Mucosa of descending colon (tissue), 3 donors: ENCODE measurements at regions not wholly inside any gene's neighbourhood (a gene's known extent, or its start where the extent isn't known, plus 50 kb on each side); places are given as distances from the start of the nearest gene placed in this dataset.
A peak's percentile ranks its signal among the peaks of the same experiment; 100 is the strongest.

Experiments
- ATAC-seq: fragments of 200-7000 bp; cut with Tn5 transposase; one replicate; pipeline ENCODE4 v1.9.1; 2020; ENCODE audit warnings: mild to moderate bottlenecking, moderate library complexity
- DNase-seq, 3 donors: peaks; one replicate each; pipeline ENCODE4 v3.0.0-alpha.2; 2020
- H3K36me3 ChIP-seq: fragments of 200-600 bp; one replicate; pipeline ENCODE4 v1.8.0; 2021; ENCODE audit warnings: low read depth, mild to moderate bottlenecking
- H3K4me1 ChIP-seq: fragments of 200-600 bp; one replicate; pipeline ENCODE4 v1.8.0; 2021; ENCODE audit warnings: low read depth, mild to moderate bottlenecking
- H3K4me3 ChIP-seq: fragments of 200-600 bp; one replicate; pipeline ENCODE4 v1.8.0; 2021; ENCODE audit warnings: mild to moderate bottlenecking
- H3K9me3 ChIP-seq: fragments of 200-600 bp; one replicate; pipeline ENCODE4 v1.8.0; 2021; ENCODE audit warnings: mild to moderate bottlenecking
- CTCF ChIP-seq: fragments of 200-600 bp; IDR thresholded peaks from one replicate; pipeline ENCODE4 v1.8.0; 2022; ENCODE audit warnings: antibody characterized with exemption, mild to moderate bottlenecking
- intact Hi-C, 2 donors: fragments of 100-400 bp; cut with DNase I in 1 of 2; cut with micrococcal nuclease in 1 of 2; formaldehyde crosslinking; loops; one replicate each; pipeline versions ENCODE4 v1.11.0 to v1.11.1; 2022; cut with DNase I, micrococcal nuclease
- donor health status: DM: no; HTN: no; CAD: no; lungs with moderate emphysema.
- donor health status: DM: no; HTN: no; CAD: no.
- donor health status: DM: no; HTN: yes; CAD: no.

GRCh38 chr13:22278336-22278929, 607.6 kb downstream of the FGF9 start:
- Histone ChIP-seq H3K4me1 (no peaks in the 10 kb centered on the region), H3K9me3 (no peaks in the 10 kb centered on the region), H3K4me3 (no peak overlapping the region), H3K36me3 (no peaks in the 10 kb centered on the region)
- TF ChIP-seq CTCF: no peak
- peak; percentile 62 for ATAC-seq
- peak in 2 of 3 donors; percentile 59 to 90 for DNase-seq
- intact Hi-C loops: loop anchor here (5.0 kb wide), 1 partner anchor 641 kb away; no protein-coding TSS in a partner anchor

- TF ChIP-seq CTCF: no peak
- intact Hi-C loops: no loop called here
- DNase-seq: no peak
- Histone ChIP-seq H3K4me1 (no peaks in the 10 kb centered on the region), H3K4me3 (no peak overlapping the region), H3K9me3 (no peaks in the 10 kb centered on the region), H3K36me3 (no peaks in the 10 kb centered on the region)
- ATAC-seq: no peak
Observed at GRCh38 chr13:22285867-22286266, 615.0 kb downstream of the FGF9 start.

- H3K4me3 ChIP-seq: no peak overlapping the region
- no peaks in the 10 kb centered on the region for H3K9me3 ChIP-seq
- DNase-seq (no peak), ATAC-seq (no peak)
- TF ChIP-seq CTCF: no peak
- intact Hi-C loops: no loop called here
- H3K4me1 ChIP-seq: no peaks in the 10 kb centered on the region
- H3K36me3 ChIP-seq: no peaks in the 10 kb centered on the region
Observed at GRCh38 chr13:22286338-22286737, 615.5 kb downstream of the FGF9 start.

GRCh38 chr13:22287343-22287920, 616.6 kb downstream of the FGF9 start:
- no peaks in the 10 kb centered on the region for H3K9me3 ChIP-seq
- no peak for ATAC-seq
- H3K4me3 ChIP-seq: no peak overlapping the region
- no peaks in the 10 kb centered on the region for H3K4me1 ChIP-seq
- no peak for TF ChIP-seq CTCF
- intact Hi-C loops: no loop called here
- DNase-seq: no peak
- no peaks in the 10 kb centered on the region for H3K36me3 ChIP-seq

DNA sequence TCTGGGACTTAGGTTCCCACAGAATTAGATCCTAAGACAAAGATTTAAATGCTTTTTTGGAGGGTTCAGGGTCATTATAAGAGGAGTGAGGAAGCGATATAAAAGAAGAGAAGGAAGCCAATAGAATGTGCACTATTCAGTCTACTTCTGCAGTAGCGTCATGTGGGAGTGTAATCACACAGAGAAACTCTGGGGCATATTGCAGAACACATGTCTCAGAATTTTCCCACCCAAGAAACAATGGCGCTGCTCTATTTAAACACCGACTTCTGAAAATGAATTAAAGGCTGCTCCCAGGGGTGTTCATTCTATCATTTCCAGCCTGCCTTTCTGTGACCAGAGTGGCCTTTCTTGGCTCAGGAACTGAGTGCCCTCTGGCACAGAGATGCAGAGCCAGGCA, 617.6 kb downstream of the FGF9 start:
- intact Hi-C loops: no loop called here
- Histone ChIP-seq H3K36me3 (no peaks in the 10 kb centered on the region), H3K9me3 (no peaks in the 10 kb centered on the region), H3K4me3 (no peak overlapping the region), H3K4me1 (no peaks in the 10 kb centered on the region)
- ATAC-seq (no peak), DNase-seq (no peak)
- TF ChIP-seq CTCF: no peak
